ENCODE measurements at regions not wholly inside any gene's neighbourhood (a gene's known extent, or its start where the extent isn't known, plus 50 kb on each side); places are given as distances from the start of the nearest gene placed in this dataset.

- no peak for DNase-seq
These were observed 377.8 kb downstream of the MATN1 start for GRCh38 chr1:30345491-30346130.

- no peak for DNase-seq
These were observed 379.8 kb downstream of the MATN1 start for GRCh38 chr1:30343562-30343961.

GRCh38 chr1:30342535-30343141 lies 380.7 kb downstream of the MATN1 start:
- DNase-seq, result peak; percentile 28

- DNase-seq, result no peak
These were observed 382.5 kb downstream of the MATN1 start for GRCh38 chr1:30340934-30341333.

- no peak for DNase-seq
These were observed 383.5 kb downstream of the MATN1 start for GRCh38 chr1:30339866-30340265.

- no peak for DNase-seq
These were observed 384.6 kb downstream of the MATN1 start for GRCh38 chr1:30338765-30339164.

GRCh38 chr1:30337324-30337620 lies 386.1 kb downstream of the MATN1 start:
- DNase-seq, result no peak

GRCh38 chr1:30336550-30337323 lies 386.6 kb downstream of the MATN1 start:
- peak; percentile 21 for DNase-seq

GRCh38 chr1:30335997-30336390 lies 387.4 kb downstream of the MATN1 start:
- peak; percentile 26 for DNase-seq

GRCh38 chr1:30335389-30335996 lies 387.9 kb downstream of the MATN1 start:
- peak; percentile 32 for DNase-seq

GRCh38 chr1:30334767-30335166 lies 388.6 kb downstream of the MATN1 start:
- DNase-seq, result no peak

- DNase-seq, result peak; percentile 37
These were observed 391.0 kb downstream of the MATN1 start for GRCh38 chr1:30332116-30333094.

GRCh38 chr1:30331415-30332065 lies 391.8 kb downstream of the MATN1 start:
- DNase-seq, result no peak

GRCh38 chr1:30330644-30331043 lies 392.7 kb downstream of the MATN1 start:
- DNase-seq, result peak; percentile 37

GRCh38 chr1:30329802-30330557 lies 393.4 kb downstream of the MATN1 start:
- peak; percentile 28 for DNase-seq

- DNase-seq, result peak; percentile 46
These were observed 394.1 kb downstream of the MATN1 start for GRCh38 chr1:30329263-30329753.

GRCh38 chr1:30328401-30329262 lies 394.8 kb downstream of the MATN1 start:
- DNase-seq, result no peak

- DNase-seq, result no peak
These were observed 395.4 kb downstream of the MATN1 start for GRCh38 chr1:30328100-30328370.

GRCh38 chr1:30327370-30328099 lies 395.9 kb downstream of the MATN1 start:
- DNase-seq, result peak; percentile 43

GRCh38 chr1:30325999-30326398 lies 397.4 kb downstream of the MATN1 start:
- DNase-seq, result no peak

Measured in activated CD8-positive, alpha-beta memory T cell treated with anti-CD3 and anti-CD28 coated beads for 24 hours (primary cell).